ENCODE measurements at regions not wholly inside any gene's neighbourhood (a gene's known extent, or its start where the extent isn't known, plus 50 kb on each side); places are given as distances from the start of the nearest gene placed in this dataset.

GRCh38 chr2:172294983-172295382 is 132.4 kb upstream of the ITGA6 start:
- H3K79me2 ChIP-seq (ENCODE audit: control insufficient read depth, insufficient read depth, low read length) = no peaks in the 10 kb centered on the region
- CTCF ChIA-PET = no interaction called here
- intact Hi-C loops (cut with micrococcal nuclease) = no loop called here

DNA sequence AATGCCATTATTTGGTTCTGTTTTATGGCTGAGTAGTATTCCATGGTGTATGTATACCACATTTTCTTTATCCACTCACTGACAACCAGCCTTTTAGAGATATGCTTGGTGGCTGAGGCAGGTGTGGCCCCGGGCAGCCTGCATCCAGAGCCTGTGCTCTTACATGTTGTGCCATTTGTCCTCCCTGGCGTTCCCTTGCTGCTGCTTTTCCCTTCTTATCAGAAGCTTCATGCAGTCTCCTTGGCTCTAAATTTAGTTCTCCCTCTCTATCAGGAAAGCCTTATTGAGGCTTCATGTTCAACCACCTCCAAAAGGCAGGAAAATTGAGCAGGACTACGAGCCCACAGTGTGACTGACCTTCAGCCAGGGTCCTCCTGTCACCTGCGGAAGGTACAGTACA is 131.7 kb upstream of the ITGA6 start:
- H4K20me1 ChIP-seq (ENCODE audit: control insufficient read depth, insufficient read depth, low read length, poor library complexity, severe bottlenecking) = no peaks in the 10 kb centered on the region
- ChIA-PET CTCF (no interaction called here), POLR2A (no interaction called here)
- ATAC-seq (ENCODE audit: low read depth) = no peak
- Mint-ChIP-seq H3K27me3 (peaks cover 35% of the 10 kb centered on the region), H3K4me1 (no peaks in the 10 kb centered on the region), H3K27ac (no peak overlapping the region), H3K9me3 (ENCODE audit: insufficient read depth) (no peaks in the 10 kb centered on the region), H3K4me3 (no peak overlapping the region)
- no peak overlapping the region for H2AFZ ChIP-seq (ENCODE audit: insufficient read depth, low read depth, low read length, poor library complexity, severe bottlenecking)
- H3K4me2 ChIP-seq (replicated peaks; ENCODE audit: low read depth, low read length, poor library complexity, severe bottlenecking) = no peak overlapping the region
- no peak for DNase-seq
- intact Hi-C loops (cut with micrococcal nuclease) = no loop called here
- peaks cover 0 to 5% (median 0%) of the 10 kb centered on the region in 3 donors for H3K9me3 ChIP-seq (ENCODE audit: control extremely low read depth in 1 of 3, control insufficient read depth in 2 of 3, insufficient read depth in 1 of 3, low read length in 2 of 3)
- H3K4me1 ChIP-seq (ENCODE audit: control insufficient read depth in 2 of 2, insufficient read depth in 2 of 2, low read length in 2 of 2) = no peaks in the 10 kb centered on the region
- no peaks in the 10 kb centered on the region for H3K36me3 ChIP-seq (replicated peaks in 1 of 2; ENCODE audit: control extremely low read depth in 1 of 2, control insufficient read depth in 1 of 2, extremely low read depth in 1 of 2, insufficient read depth in 2 of 2, low read length in 1 of 2)
- TF ChIP-seq EZH2 (IDR thresholded peaks at IDR 0.05; ENCODE audit: borderline replicate concordance, insufficient read depth, low read depth, low read length, poor library complexity, severe bottlenecking) (no peak), CTCF (IDR thresholded peaks at IDR 0.05) (no peak)
- no peak overlapping the region for H3K4me3 ChIP-seq (ENCODE audit: control extremely low read depth in 1 of 5, extremely low read depth in 1 of 5, insufficient read depth in 1 of 5, low read depth in 2 of 5, low read length in 4 of 5)
- no peak overlapping the region for H3K9ac ChIP-seq (ENCODE audit: low read length)
- peaks cover 0 to 13% (median 1%) of the 10 kb centered on the region in 4 experiments for H3K27me3 ChIP-seq (replicated peaks in 1 of 4; ENCODE audit: control extremely low read depth in 1 of 4, control insufficient read depth in 3 of 4, insufficient read depth in 4 of 4, low read length in 3 of 4)
- no peaks in the 10 kb centered on the region for H3K79me2 ChIP-seq (ENCODE audit: control insufficient read depth, insufficient read depth, low read length)
- H3K27ac ChIP-seq (ENCODE audit: low read length in 2 of 2) = no peak overlapping the region
- WGBS (ENCODE audit: insufficient coverage) = 87% methylated on average over 4 of the region's 4 CpGs

More at GRCh38 chr2:172294983-172295382, 132.4 kb upstream of the ITGA6 start:
- WGBS (ENCODE audit: insufficient coverage) = 60% methylated on average over 1 of the region's 1 CpG
- H3K9me3 Mint-ChIP-seq (ENCODE audit: insufficient read depth) = no peaks in the 10 kb centered on the region
- ATAC-seq (ENCODE audit: low read depth) (no peak), DNase-seq (no peak)
- Histone ChIP-seq H3K27ac (ENCODE audit: low read length in 2 of 2) (no peak overlapping the region), H3K4me2 (replicated peaks; ENCODE audit: low read depth, low read length, poor library complexity, severe bottlenecking) (no peak overlapping the region), H3K27me3 (replicated peaks in 1 of 4; ENCODE audit: control extremely low read depth in 1 of 4, control insufficient read depth in 3 of 4, insufficient read depth in 4 of 4, low read length in 3 of 4) (peaks cover 0 to 12% (median 1%) of the 10 kb centered on the region in 4 experiments), H2AFZ (ENCODE audit: insufficient read depth, low read depth, low read length, poor library complexity, severe bottlenecking) (no peak overlapping the region), H3K9me3 (ENCODE audit: control extremely low read depth in 1 of 3, control insufficient read depth in 2 of 3, insufficient read depth in 1 of 3, low read length in 2 of 3) (peaks cover 0 to 3% (median 0%) of the 10 kb centered on the region in 3 donors), H3K4me1 (ENCODE audit: control insufficient read depth in 2 of 2, insufficient read depth in 2 of 2, low read length in 2 of 2) (no peaks in the 10 kb centered on the region), H3K36me3 (replicated peaks in 1 of 2; ENCODE audit: control extremely low read depth in 1 of 2, control insufficient read depth in 1 of 2, extremely low read depth in 1 of 2, insufficient read depth in 2 of 2, low read length in 1 of 2) (no peaks in the 10 kb centered on the region), H4K20me1 (ENCODE audit: control insufficient read depth, insufficient read depth, low read length, poor library complexity, severe bottlenecking) (no peaks in the 10 kb centered on the region), H3K4me3 (ENCODE audit: control extremely low read depth in 1 of 5, extremely low read depth in 1 of 5, insufficient read depth in 1 of 5, low read depth in 2 of 5, low read length in 4 of 5) (no peak overlapping the region), H3K9ac (ENCODE audit: low read length) (no peak overlapping the region)
- H3K4me1 Mint-ChIP-seq = no peaks in the 10 kb centered on the region
- no peak overlapping the region for H3K4me3 Mint-ChIP-seq
- H3K27me3 Mint-ChIP-seq = peaks cover 36% of the 10 kb centered on the region
- POLR2A ChIA-PET = no interaction called here
- H3K27ac Mint-ChIP-seq = no peak overlapping the region
- no peak for TF ChIP-seq CTCF (IDR thresholded peaks at IDR 0.05)
- TF ChIP-seq EZH2 (IDR thresholded peaks at IDR 0.05; ENCODE audit: borderline replicate concordance, insufficient read depth, low read depth, low read length, poor library complexity, severe bottlenecking) = no peak
